IMR-90 (cell line): ENCODE measurements at regions not wholly inside any gene's neighbourhood (a gene's known extent, or its start where the extent isn't known, plus 50 kb on each side); places are given as distances from the start of the nearest gene placed in this dataset.

Source experiments
- ATAC-seq: fragments of 200-7000 bp; cut with Tn5 transposase; 2 replicates; pipeline ENCODE4 v1.9.1; 2020; ENCODE audit warnings: low read depth, mild to moderate bottlenecking, moderate library complexity
- BruUV-seq: library from RNA; stranded (reverse); fragments of 400-500 nt; replicated peaks from 2 replicates; lab custom pipeline; 2021; lab: Mats Ljungman, UMichigan
- CTCF ChIA-PET: fragments of 300-600 bp; formaldehyde crosslinking; extraction: SDS; loops from one replicate; lab custom pipeline; 2021; ENCODE audit warnings: antibody characterized with exemption; lab: Yijun Ruan, JAX
- POLR2A ChIA-PET: fragments of 300-600 bp; sonication (Branson Sonifier 250); formaldehyde crosslinking; loops from one replicate; lab custom pipeline; 2022; ENCODE audit warnings: antibody characterized with exemption; ENCODE audit not compliant: unreplicated experiment; lab: Charles Lee
- DNase-seq: peaks from one replicate; pipeline ENCODE4 v3.0.0; 2013
- H2AFZ ChIP-seq: replicated peaks from 2 replicates; pipeline ENCODE3; 2013; ENCODE audit warnings: low read length, mild to moderate bottlenecking; ENCODE audit not compliant: poor library complexity
- H2AK5ac ChIP-seq: 2 replicates; pipeline ENCODE4 v1.6.1; 2013; ENCODE audit warnings: low read depth, low read length, inconsistent platforms
- H2AK9ac ChIP-seq: replicated peaks from 2 replicates; pipeline ENCODE3; 2013; ENCODE audit warnings: mild to moderate bottlenecking, low read depth, low read length, moderate library complexity; ENCODE audit not compliant: poor library complexity
- H2BK120ac ChIP-seq: 2 replicates; pipeline ENCODE4 v1.6.1; 2013; ENCODE audit warnings: low read depth, low read length, inconsistent platforms
- H2BK15ac ChIP-seq: 3 replicates; pipeline ENCODE4 v1.6.1; 2013; ENCODE audit warnings: low read depth, low read length, inconsistent platforms
- H2BK20ac ChIP-seq: 2 replicates; pipeline ENCODE4 v1.6.1; 2013; ENCODE audit warnings: low read depth, mild to moderate bottlenecking, inconsistent platforms, low read length, moderate library complexity
- H2BK5ac ChIP-seq: 2 replicates; pipeline ENCODE4 v1.6.1; 2013; ENCODE audit warnings: mild to moderate bottlenecking, low read depth, low read length, inconsistent platforms; ENCODE audit not compliant: poor library complexity, severe bottlenecking
- H3K14ac ChIP-seq: replicated peaks from 2 replicates; pipeline ENCODE4 v1.6.1; 2013; ENCODE audit warnings: low read depth, low read length, inconsistent platforms
- H3K18ac ChIP-seq: 2 replicates; pipeline ENCODE4 v1.6.1; 2013; ENCODE audit warnings: low read depth, low read length, control low read depth
- H3K23ac ChIP-seq: 2 replicates; pipeline ENCODE4 v1.6.1; 2013; ENCODE audit warnings: low read depth, low read length, inconsistent platforms
- H3K27ac ChIP-seq: 2 replicates; pipeline ENCODE4 v1.5.1; 2013; ENCODE audit warnings: mild to moderate bottlenecking, control low read depth, low read length; ENCODE audit not compliant: insufficient read depth
- H3K27me3 ChIP-seq: 2 replicates; pipeline ENCODE4 v1.6.1; 2013; ENCODE audit warnings: low read length; ENCODE audit not compliant: control insufficient read depth, insufficient read depth
- H3K36me3 ChIP-seq: 2 replicates; pipeline ENCODE4 v1.6.1; 2013; ENCODE audit warnings: low read length, mixed read lengths; ENCODE audit not compliant: control insufficient read depth, insufficient read depth
- H3K4ac ChIP-seq: 2 replicates; pipeline ENCODE4 v1.6.1; 2013; ENCODE audit warnings: low read depth, low read length, inconsistent platforms
- H3K4me1 ChIP-seq: 2 replicates; pipeline ENCODE4 v1.6.1; 2013; ENCODE audit warnings: low read length, mixed read lengths; ENCODE audit not compliant: control insufficient read depth, insufficient read depth
- H3K4me2 ChIP-seq: 2 replicates; pipeline ENCODE4 v1.6.1; 2013; ENCODE audit warnings: low read depth, mild to moderate bottlenecking, control low read depth, low read length, moderate library complexity
- H3K4me3 ChIP-seq: 2 replicates; pipeline ENCODE4 v1.5.1; 2013; ENCODE audit warnings: low read depth, mild to moderate bottlenecking, control low read depth, low read length, moderate library complexity; ENCODE audit not compliant: insufficient read depth
- H3K56ac ChIP-seq: 2 replicates; pipeline ENCODE4 v1.6.1; 2013; ENCODE audit warnings: low read length, inconsistent platforms; ENCODE audit not compliant: insufficient read depth; ENCODE audit errors: extremely low read depth
- H3K79me1 ChIP-seq, 2 experiments: 2 replicates each; pipeline ENCODE4 v1.6.1; 2013; ENCODE audit warnings: low read length in 2 of 2, inconsistent platforms in 1 of 2, low read depth in 1 of 2
- H3K9ac ChIP-seq: 2 replicates; pipeline ENCODE4 v1.6.1; 2013; ENCODE audit warnings: low read depth, low read length, control low read depth
- H3K9me1 ChIP-seq: 2 replicates; pipeline ENCODE4 v1.6.1; 2013; ENCODE audit warnings: low read length, inconsistent platforms; ENCODE audit not compliant: insufficient read depth
- H3K9me3 ChIP-seq: 2 replicates; pipeline ENCODE4 v1.6.1; 2013; ENCODE audit warnings: low read length; ENCODE audit not compliant: control insufficient read depth, insufficient read depth
- H4K20me1 ChIP-seq: 2 replicates; pipeline ENCODE4 v1.6.1; 2013; ENCODE audit warnings: low read length, inconsistent platforms; ENCODE audit not compliant: insufficient read depth
- H4K5ac ChIP-seq: 2 replicates; pipeline ENCODE4 v1.6.1; 2013; ENCODE audit warnings: mild to moderate bottlenecking, low read depth, low read length, control low read depth
- H4K8ac ChIP-seq, 2 experiments: 2 replicates each; pipeline ENCODE4 v1.6.1; 2013; ENCODE audit warnings: low read depth in 2 of 2, low read length in 2 of 2, control low read depth in 1 of 2, inconsistent platforms in 1 of 2
- H4K91ac ChIP-seq: 2 replicates; pipeline ENCODE4 v1.6.1; 2013; ENCODE audit warnings: low read depth, low read length, inconsistent platforms; ENCODE audit not compliant: insufficient read depth
- CEBPB ChIP-seq: IDR thresholded peaks from 2 replicates; pipeline ENCODE4 v1.6.1; 2012; ENCODE audit warnings: low read depth, low read length, improper control_type of control experiment
- CTCF ChIP-seq: conservative IDR thresholded peaks from 2 replicates; pipeline ENCODE4 v1.5.1; 2012; ENCODE audit warnings: mild to moderate bottlenecking, low read depth, low read length, improper control_type of control experiment
- ELK1 ChIP-seq: fragments of 150-350 bp; IDR thresholded peaks from 2 replicates; pipeline ENCODE4 v1.6.1; 2016; ENCODE audit warnings: low read depth, mild to moderate bottlenecking, low read length, moderate library complexity, borderline replicate concordance
- FOS ChIP-seq: fragments of 150-350 bp; IDR thresholded peaks from 2 replicates; pipeline ENCODE4 v1.6.1; 2016; ENCODE audit warnings: low read depth, low read length
- MAZ ChIP-seq: IDR thresholded peaks from 2 replicates; pipeline ENCODE4 v1.6.1; 2012; ENCODE audit warnings: low read depth, mild to moderate bottlenecking, low read length, improper control_type of control experiment, moderate library complexity, borderline replicate concordance
- MXI1 ChIP-seq: IDR thresholded peaks from 2 replicates; pipeline ENCODE4 v1.6.1; 2012; ENCODE audit warnings: low read depth, mild to moderate bottlenecking, low read length, moderate library complexity, borderline replicate concordance
- NFE2L2 ChIP-seq: fragments of 150-350 bp; IDR thresholded peaks from 2 replicates; pipeline ENCODE4 v1.6.1; 2016; ENCODE audit warnings: low read depth, mild to moderate bottlenecking, low read length
- RAD21 ChIP-seq: IDR thresholded peaks from 2 replicates; pipeline ENCODE4 v1.6.1; 2012; ENCODE audit warnings: low read length, improper control_type of control experiment
- RCOR1 ChIP-seq: IDR thresholded peaks from 2 replicates; pipeline ENCODE4 v1.6.1; 2012; ENCODE audit warnings: mild to moderate bottlenecking, low read length, improper control_type of control experiment; ENCODE audit not compliant: insufficient replicate concordance
- RFX5 ChIP-seq: IDR thresholded peaks from 2 replicates; pipeline ENCODE4 v1.8.0; 2012; ENCODE audit warnings: low read depth, mild to moderate bottlenecking, low read length, moderate library complexity
- WGBS, 2 experiments: methylation state at CpG; one replicate each; pipeline versions ENCODE4 v1.1.5 to v1.1.7; 2013; ENCODE audit warnings: missing lambda C conversion rate in 2 of 2; ENCODE audit not compliant: insufficient read length in 1 of 2; ENCODE audit errors: extremely low coverage in 2 of 2; 5-methylcytosine and 5-hydroxymethylcytosine counted together
- dilution Hi-C: fragments of 300-500 bp; cut with HindIII; formaldehyde crosslinking; loops from one replicate; pipeline ENCODE4 v1.14.3; 2018; ENCODE audit warnings: low sequenced_read_pairs; ENCODE audit not compliant: unreplicated experiment
- in situ Hi-C: fragments of 300-500 bp; cut with MboI; formaldehyde crosslinking; loops from 3 replicates; pipeline ENCODE4 v1.14.3; 2019; ENCODE audit warnings: low sequenced_read_pairs, inconsistent platforms, mixed read lengths
- intact Hi-C: fragments of 100-400 bp; cut with micrococcal nuclease; formaldehyde crosslinking; loops from 2 replicates; pipeline ENCODE4 v1.10.0; 2022
- TF ChIP-seq, protein P1 (sequence below): fragments of 150-350 bp; IDR thresholded peaks from 2 replicates; pipeline ENCODE4 v1.6.1; 2017; ENCODE audit warnings: mild to moderate bottlenecking, antibody characterized with exemption, low read length, low read depth

DNA sequence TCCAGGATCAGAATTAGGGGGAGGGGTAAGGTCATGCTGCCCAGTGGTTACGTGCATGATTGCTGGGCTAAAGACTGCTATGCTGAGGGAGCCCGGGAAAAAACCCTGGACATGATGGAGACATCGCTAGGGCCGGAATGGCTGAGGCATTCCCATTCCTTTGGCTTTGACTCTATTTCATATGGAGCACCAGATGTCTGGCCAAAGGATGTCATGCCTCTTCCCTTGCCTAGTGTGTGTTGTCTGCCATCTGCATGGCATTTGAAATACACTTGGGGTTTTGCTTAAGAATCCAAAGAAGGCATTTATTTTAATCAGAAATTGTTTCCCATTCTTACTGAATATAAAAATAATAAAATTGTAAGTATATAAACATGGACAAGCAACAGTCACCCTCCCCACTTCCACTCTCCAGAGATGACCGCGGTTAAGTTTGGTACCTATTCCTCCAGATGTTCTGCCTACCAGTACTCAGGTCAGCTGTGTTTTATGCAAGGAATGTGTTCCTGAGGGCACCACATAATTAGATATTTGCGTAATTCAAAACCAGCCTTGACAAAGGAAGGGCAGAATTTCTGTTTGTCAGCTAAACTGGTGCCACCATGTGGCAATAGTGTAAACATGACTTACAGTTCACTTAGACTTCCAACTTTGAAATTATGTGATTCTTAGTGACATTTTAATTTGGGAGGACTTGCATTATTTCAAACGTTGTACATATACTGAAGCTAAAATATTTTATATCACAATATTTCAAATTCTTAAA lies 105.9 kb downstream of the CT47B1 start:
- BruUV-seq = no TSS peak
- Histone ChIP-seq H3K79me1 (no peaks in the 10 kb centered on the region), H3K4ac (no peak overlapping the region), H2AFZ (no peak overlapping the region), H3K23ac (no peak overlapping the region), H2AK9ac (no peak overlapping the region), H2BK120ac (no peak overlapping the region), H3K56ac (no peak overlapping the region), H3K27me3 (no peaks in the 10 kb centered on the region), H4K20me1 (no peaks in the 10 kb centered on the region), H4K91ac (no peak overlapping the region), H2AK5ac (no peak overlapping the region), H3K18ac (no peak overlapping the region), H3K27ac (no peak overlapping the region), H3K9me3 (no peaks in the 10 kb centered on the region), H3K4me3 (no peak overlapping the region), H3K9me1 (no peaks in the 10 kb centered on the region), H3K36me3 (no peaks in the 10 kb centered on the region), H3K14ac (no peak overlapping the region), H2BK15ac (no peak overlapping the region), H4K8ac (no peak overlapping the region), H3K9ac (no peak overlapping the region), H3K4me1 (no peaks in the 10 kb centered on the region), H2BK20ac (no peak overlapping the region), H4K5ac (no peak overlapping the region), H3K4me2 (no peak overlapping the region), H2BK5ac (no peak overlapping the region)
- intact Hi-C loops (loop anchor here (1.0 to 2.0 kb wide), 2 partner anchors 211 to 271 kb away; no protein-coding TSS in a partner anchor), in situ Hi-C loops (loop anchor here (25.0 kb wide), 1 partner anchor 257 kb away; no protein-coding TSS in a partner anchor), dilution Hi-C loops (no loop called here)
- ChIA-PET POLR2A (no interaction called here), CTCF (interaction anchor here (0.8 kb wide), 1 partner anchor 20 kb away, joined by 4 read pairs; no protein-coding TSS in a partner anchor)
- TF ChIP-seq ELK1 = no peak
- no peak for TF ChIP-seq NFE2L2
- peak; percentile 37 for TF ChIP-seq RAD21
- TF ChIP-seq RFX5 = no peak
- TF ChIP-seq MAZ = no peak
- no peak for TF ChIP-seq MXI1
- no peak for TF ChIP-seq FOS
- no peak for TF ChIP-seq RCOR1
- peak; percentile 31 for TF ChIP-seq CTCF
- TF ChIP-seq CEBPB = no peak; the same call in 1 of the 2 replicates
- TF ChIP-seq, protein P1, sequence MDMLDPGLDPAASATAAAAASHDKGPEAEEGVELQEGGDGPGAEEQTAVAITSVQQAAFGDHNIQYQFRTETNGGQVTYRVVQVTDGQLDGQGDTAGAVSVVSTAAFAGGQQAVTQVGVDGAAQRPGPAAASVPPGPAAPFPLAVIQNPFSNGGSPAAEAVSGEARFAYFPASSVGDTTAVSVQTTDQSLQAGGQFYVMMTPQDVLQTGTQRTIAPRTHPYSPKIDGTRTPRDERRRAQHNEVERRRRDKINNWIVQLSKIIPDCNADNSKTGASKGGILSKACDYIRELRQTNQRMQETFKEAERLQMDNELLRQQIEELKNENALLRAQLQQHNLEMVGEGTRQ = no peak
- ATAC-seq (no peak), DNase-seq (peak; percentile 19)
- 60% methylated on average over 4 of the region's 8 CpGs; no CpG with 5 or more reads in 1 of the 2 experiments for WGBS, 2 experiments
